Stromal cell of bone marrow (primary cell): ENCODE measurements at regions not wholly inside any gene's neighbourhood (a gene's known extent, or its start where the extent isn't known, plus 50 kb on each side); places are given as distances from the start of the nearest gene placed in this dataset.

ENCODE experiments used
- DNase-seq: peaks from one replicate; pipeline ENCODE4 v3.0.0-alpha.2; 2012; ENCODE audit warnings: low read depth

DNA sequence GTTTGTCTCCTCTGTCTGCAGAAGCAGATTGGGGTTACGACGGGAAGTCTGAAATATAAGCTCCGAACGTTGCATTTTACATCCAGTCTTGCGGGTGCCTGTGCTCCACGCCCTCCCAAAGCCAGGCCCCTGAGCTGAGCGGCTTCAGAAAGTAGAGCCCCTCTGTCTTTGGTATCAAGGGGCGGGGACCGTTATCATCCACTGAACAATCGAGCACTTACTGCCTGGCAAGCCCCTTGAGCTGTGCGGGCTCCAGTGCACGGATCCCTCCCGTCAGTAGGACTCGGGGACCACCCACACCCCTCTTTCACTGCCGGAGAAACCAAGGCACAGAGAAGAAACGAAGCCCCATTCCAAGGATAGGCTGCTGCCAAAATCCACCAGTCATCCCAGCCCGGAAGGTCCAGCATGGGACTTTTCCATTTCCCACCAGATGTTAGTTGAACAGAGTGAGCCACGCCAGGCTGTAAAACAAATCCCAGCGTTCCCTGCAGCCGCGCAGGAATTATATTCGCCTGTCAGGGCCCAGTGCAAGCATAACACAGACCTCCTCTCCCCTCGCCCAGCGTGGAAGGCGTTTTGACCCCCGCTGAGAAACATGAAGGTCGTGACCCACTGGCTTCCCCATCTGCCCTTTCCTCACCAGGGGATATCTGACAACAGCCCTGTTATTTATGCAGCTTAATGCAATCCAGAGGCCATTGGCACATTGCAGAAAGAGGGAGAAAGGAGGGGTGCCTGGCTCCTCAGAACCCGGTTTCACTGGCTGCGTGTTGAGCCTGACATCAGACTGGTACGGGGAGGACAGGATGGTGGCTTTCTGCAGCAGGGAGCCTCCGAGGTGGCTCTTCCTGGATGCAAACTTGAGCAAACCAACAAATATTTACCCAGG lies 212.2 kb upstream of the FOXF1 start:
- DNase-seq = no peak

DNA sequence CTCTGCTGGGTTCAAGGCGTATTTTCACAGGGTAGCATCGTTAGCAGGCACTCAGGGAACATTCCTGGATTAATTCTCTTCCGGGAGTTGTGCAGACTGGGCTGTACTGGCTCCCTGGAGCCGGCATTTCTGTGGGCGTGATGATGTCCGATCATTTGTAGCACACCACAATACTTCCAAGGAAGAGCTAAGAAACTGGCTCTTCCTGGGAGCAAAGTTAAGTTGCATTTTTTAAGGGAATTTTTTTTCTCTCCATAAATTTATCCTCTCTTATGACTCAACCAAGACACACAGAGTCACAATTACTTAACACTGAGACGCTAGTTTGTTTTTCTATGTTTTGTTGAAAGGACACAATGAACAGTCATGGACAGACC lies 211.6 kb upstream of the FOXF1 start:
- DNase-seq = no peak

DNA sequence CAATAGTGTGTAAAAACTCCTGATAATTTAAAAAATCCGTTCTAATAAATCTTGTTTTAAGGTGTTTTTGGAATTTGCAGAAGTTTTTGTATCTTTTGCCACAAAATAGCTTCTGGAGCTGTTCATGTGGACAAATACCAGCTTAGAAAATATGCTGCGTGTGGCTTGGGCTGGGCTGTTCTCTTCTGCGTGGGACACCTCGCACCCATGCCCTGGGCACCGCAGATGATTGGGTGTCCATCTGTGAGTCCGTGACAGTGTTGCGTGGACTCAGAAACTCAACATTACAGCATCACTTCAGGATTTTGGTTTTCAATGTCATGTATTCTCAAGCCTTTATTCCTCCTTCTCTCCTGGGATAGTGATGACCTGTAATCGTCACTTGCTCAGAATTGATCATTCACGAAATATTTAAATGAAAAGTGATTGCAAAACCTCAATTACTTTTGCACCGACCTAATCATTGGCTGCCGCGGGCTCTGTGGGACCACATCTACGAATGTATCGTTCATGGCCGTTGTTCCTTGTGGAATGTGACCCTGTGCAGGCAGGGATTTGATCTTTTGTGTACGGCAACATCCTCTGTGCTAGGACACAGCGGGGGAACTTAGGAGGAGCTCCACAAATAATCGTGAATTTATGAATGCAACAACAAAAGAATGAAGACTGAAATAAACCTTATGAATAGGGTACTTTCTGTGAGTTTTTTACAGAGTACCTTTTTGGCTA lies 210.3 kb upstream of the FOXF1 start:
- DNase-seq = no peak

DNA sequence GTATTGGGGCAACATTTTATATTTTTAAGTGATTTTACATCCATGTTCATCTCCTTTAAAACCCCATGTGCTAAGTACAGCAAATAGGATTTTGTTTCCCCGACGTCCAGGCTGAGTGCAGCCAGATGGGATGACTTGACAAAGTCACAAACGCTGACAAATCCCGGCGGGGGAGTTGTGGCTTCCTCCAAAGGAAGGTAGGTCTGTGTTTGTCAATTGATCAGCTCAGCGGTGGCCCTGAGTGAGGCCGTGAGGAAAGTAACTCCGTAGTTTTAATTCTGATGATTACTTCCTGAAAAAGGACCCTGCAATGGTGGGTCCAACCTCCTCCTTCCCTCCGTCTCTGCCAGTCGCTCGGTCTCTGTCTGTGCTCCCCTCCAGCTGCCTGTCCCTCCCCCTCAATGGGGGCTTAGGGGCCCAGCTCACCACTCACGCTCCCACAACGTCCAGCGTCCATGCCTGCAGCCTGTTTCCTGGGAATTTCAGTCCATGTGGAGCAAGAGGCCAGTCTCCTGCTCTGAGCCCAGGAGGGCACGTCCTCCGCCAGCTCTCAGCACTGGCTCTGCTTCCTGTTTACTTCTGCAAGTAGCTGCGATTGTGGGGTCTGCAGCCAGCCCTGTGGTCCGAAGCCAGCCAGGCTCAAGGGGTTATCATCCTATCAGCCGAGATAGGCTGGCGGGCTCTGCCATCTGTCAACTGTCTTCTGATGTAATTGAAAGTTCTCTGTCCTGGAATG lies 209.4 kb upstream of the FOXF1 start:
- no peak for DNase-seq

DNA sequence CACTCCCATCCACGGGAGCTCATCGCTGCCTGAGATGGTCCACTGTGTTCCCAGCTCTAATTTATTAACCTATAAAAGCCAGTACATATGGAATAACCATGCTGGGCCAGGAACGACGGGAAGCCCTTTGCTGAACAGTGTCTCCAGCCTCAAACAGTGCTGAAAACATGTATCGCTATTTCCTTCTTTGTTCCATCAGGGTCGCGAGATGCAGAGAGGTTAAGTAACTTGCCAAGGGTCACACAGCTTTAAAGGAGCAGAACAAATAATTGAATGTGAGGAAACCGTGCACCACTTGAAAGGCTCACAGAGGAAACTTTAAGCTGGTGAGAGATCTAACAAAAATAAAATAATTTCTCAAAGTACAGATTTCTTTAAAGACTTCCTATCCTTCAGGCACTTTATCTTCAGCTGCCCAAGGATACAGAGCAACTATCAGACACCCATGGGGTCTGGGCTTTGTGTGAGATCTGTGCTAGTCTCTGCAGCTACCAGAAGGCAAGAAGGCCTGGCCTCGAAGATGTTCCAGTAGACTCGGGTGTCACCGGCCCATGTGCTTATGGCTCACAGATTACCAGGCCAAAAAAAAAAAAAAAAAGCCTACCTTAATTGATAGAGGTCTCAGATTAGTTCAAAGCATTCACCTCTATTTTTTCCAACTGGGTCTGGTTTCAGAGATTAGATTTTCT lies 207.8 kb upstream of the FOXF1 start:
- no peak for DNase-seq

DNA sequence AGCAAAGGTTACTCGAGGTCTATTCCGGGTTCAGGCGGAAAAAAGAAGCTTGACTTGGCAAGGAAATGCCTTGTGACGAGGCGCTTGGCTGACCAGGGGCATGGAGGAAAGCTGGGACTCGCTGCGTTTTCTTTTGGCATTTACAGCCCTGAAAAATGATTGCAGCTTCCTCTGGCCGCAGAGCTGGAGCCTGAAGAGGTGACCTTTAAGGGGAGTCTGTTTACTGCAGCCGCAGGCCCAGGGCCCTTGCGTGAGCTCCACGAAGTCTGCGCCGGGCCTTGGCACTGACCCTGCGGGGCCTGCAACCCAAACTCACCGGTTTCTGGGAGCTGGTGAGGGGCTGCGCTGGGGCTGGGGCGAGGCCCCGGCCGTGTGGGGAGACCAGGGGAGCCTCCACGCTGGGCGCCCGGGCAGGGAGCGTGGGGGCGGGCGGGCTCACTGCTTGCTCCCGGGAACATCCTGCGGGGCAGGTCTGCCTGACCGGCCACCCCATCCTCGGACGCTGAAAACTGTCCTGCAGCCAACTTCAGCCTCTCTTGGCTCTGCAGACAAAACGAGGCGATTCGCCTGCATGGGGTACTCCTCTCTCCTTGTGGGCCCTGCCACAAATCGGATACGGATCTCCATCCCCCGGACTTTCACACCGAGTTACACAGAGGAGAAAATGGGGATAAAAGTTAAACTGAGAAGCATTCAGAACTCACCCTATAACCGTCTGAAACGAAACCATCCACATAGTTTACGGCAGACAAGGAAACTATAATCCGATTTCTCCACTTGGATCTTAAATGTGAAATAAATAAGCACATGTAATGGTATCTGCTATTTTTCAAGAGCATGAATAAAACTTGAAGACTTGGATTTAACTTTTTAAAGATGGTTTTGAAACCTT lies 206.3 kb upstream of the FOXF1 start:
- no peak for DNase-seq

DNA sequence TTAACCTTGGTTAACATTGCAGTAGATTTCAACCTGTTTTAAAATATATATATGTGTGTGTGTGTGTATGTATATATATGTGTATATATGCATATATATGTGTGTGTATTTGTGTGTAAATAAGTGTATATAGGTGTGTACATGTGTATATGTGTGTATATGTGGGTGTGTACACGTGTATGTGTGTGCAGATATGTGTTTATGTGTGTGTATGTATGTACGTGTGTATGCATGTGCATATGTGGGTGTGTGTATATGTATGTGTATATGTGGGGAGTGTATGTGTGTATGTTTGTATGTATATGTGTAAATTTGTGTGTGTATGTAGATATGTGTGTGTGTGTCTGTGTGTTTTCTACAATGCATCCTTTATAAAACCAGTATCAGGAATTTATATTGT lies 205.5 kb upstream of the FOXF1 start:
- no peak for DNase-seq

DNA sequence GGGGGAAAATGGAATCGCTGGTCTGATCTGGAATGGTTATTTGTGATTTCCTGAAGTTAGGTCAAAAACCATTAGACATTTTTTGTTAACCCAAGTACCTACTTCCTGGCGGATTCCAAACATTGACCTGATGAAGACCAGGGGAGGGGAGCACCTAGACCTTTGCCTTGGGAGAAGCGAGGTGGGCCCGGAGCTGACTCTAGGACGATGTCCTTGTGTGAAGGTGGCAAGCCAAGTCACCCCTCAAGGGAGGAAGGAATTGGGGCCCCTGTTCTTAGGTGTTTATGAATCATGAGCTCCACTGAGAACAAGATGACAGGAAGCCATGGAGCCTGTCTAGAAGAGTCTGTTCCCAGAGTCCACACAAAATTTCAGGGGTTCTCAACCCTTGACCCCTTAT lies 204.9 kb upstream of the FOXF1 start:
- no peak for DNase-seq

DNA sequence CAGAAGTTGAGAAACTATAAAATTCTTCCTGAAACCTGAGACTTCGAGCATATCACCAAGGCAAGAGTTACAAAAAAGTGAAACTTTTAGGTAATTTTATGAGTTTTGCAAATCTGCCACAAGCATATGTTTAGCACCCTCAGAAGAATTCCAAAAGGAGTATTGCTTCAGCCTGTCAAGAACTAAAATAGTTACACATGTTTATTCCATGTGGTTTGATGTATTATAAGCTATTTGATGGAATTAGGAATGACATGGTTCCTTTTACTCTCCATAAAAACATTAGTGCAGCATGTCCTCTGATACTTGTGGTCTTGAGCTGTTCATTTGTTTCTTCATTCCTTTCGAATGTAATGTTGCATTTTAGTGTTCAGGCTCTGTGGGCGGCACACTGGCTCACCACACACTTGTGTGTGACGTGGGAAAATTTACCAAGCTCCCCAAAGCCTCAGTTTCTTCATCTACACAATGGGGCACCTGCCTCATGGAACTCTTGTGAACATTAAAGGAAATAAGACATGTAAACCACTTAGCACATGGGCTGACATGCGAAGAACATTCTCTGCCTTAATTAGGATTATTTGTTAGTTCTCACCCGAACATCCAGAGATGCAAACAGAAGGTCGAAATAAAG lies 204.2 kb upstream of the FOXF1 start:
- DNase-seq = no peak

DNA sequence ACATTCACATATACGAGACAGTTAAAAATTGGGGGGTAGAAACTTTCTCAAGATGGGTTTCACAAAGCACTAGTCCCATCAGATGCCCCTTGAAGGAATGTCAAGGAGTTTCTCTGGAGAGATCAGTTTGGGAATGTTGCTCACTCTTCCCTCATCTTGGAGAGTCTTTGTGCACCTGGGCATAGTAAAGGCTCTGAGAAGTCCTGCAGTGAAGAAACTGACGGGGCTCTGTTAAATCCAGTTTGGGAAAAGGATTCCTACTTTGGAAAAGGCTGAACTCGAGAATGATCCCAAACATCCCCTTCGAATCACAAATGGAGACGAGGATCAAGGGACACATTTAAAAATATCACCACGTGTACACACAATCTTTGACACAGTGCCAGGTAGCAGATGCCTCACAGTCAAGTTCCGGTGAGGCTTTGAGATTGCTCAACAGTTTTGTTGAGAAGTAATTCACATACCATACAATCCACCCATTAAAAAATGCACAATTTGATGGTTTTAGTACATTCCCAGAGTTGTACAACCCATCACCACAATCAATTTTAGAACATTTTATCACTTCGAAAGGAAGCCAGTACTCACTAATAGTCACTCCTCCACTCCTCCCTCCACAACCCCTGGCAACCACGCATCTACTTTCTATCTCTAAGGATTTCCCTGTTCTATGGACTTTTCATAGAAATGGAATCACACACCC lies 203.4 kb upstream of the FOXF1 start:
- no peak for DNase-seq

DNA sequence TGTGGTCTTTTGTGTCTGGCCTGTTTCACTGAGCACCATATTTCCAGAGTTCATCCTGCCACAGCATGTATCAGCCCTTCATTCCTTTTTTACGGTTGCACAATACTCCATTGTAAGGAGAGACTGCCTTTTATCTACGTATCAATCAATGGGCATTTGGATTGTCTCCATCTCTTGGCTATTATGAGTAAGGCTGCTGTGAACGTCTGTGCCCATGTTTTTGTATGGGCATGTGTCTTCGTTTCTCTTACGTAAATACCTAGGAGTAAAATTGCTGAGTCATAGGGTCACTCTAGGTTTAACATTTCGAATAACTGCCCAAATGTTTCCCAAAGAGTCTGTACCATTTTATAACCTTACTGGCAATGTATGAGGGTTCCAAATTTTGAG lies 202.8 kb upstream of the FOXF1 start:
- no peak for DNase-seq

DNA sequence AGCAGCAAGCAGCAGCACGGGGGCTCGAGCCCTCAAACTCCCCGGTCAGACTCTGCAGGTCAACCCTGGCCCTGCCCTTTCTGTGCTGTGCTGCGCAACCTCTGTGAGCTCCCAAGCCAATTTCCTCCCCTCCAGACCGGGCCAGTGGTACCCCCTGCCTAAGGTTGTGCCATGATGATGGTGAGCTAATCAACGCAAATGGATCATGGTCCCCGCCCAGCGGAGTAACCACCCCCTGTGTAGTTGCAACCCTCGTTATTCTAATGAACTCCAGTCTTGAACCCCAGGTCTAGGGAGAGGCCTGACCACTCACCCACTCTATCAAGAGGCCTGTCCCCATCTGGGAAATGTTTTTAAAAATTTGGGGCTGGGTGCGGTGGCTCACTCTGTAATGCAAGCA lies 201.8 kb upstream of the FOXF1 start:
- DNase-seq = no peak

DNA sequence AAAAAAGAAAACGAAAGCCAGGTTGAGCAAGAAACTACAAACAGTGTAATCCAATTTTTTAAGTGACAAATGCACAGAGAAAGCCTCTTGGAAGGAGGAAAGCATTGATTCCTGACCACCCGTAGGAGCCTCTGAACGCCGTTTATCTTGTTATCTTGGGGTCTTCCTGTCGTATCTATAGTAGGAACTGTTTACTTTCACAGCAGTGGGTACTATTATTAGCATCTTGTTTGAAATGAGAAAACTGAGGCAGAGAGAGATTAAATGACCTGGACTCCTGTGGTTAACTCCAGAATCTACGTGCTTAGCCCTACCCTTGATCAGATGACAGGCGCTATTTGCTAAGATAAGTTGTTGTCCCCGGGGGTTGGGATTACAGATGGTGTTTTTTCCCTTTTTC lies 196.7 kb upstream of the FOXF1 start:
- DNase-seq = no peak

DNA sequence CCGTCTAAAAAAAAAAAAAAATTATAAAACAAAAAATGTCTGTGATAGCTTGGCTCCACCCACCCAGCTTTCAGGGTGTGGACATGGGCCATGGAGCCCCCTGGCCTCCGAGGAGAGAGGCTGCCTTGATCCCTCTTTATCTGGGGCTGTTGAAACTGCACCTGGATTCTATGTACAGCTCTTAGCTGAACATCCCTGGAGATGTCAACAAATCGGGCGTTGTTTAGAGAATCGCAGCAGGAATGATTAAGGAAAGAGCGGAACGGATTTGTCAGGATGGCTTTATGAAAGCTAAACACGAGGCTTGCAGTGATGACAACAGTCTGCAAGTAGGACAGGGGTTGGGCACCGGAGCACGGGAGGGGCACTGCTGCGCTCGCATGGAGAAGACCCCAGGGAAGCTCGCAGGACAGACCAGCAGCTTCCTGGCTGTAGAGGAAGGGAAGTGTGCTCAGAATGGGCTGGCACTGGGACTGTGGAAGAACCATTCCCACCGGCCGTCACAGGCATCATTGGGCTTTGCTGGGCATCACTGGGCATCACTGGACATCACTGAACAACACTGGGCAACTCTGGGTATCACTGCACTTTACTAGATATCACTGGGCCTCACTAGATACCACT lies 195.8 kb upstream of the FOXF1 start:
- DNase-seq = no peak

DNA sequence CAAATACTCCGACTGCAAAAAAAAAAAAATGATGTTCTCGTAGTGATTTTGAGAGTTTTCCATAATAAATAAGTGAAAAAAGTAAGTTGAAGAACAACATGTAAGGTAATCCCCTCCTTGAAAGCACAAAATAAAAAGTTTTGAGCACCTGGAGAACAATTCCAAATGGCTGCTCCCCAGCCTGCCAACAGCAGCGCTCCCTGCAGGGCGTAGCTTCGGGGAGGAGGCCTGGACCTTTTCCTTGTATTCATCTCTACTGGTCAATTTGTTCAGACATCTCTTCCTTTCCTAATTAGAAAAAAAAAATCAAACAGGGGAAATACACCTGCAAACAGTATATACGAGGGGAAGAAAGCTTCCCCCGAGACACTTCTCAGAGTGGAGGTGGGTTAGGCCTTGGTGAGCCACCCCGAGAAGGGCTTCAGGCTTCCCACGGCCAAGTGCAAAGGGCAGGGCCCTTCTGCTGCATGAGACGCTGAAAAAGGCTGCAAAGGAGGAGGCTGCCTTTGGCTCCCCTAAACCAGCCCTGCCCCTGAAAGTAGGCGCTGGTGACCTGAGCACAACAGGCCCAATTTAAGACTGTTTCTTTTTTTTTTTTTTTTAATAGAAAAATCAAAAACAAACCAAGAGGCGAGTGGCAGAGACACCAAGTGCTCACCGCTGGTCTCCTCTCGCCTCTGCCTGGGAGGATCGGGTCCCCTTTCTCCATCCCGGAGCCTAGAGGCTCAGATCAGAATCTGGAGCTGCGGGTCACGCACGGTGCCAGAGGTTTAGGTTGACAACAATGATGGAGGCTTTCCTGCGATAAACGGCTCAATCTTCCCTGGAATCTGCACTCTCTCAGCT lies 193.1 kb upstream of the FOXF1 start:
- DNase-seq = no peak

DNA sequence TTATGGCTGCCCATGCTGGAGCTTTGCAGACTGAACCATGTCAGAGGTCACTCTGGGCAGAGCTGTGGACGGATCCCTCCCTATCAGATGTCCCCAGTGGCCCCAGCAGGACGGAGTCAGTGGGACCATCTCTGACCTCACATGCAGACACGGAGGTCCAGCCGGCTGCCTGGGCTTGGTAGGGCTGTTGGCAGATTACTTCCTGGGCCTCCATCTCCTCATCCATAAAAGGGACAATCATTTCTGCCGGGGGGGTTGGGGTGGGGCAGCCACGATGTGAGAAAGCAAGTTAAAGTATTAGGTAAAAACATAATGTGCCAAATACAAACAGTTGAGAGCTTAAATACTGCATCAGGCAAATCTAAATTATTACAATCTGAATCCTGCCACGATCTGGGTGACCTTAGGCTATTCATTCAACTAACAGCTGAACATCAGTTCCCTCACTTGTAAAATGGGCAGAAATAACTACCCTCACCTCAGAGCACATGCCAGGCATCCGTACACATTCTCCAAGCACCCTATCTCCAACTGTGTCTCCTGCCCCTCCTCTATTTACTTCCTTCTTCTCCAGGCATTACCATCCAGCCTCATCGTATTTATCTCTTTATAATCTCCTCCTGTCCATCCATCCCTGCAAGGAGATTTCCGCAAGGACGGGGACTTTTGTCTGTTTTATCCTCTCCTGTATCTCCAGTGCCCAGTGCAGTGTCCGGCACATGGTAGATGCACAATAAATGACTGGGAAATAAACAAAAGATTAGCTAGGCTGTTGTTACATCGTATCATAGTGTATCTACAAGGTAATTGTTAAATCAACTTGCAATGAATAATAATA lies 192.3 kb upstream of the FOXF1 start:
- DNase-seq = no peak

DNA sequence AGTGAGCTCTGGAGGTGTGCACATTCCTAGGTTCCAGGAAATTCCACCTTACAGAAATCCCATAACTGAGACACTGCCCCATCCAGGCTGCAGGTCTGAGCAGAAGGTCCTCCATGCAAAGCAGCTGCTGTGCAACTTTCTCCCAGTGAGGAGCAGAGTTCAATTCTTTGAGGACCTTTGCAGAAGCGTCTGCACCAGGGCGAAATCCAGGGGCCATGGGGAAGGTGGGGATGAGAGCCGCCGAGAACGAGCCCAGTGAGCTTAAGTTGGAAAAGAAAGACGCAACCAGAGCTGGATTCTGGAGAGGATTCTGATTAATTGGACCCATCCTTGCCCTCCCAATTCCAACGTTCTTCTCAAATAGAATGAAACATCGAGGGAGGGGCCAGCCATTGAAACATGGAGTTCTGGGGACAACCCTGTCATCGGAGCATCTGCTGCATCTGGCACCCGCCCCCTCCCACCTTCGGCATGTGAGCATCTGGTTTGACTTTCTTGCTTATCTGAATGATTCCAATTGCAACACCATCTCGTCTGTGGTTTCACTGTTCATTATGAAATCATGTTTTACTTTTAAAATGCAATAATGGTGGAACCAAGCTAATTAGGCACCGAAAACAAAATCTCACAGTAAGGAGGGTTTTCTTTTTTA lies 190.6 kb upstream of the FOXF1 start:
- no peak for DNase-seq
